Esophagus mucosa (tissue), 1 donor: ENCODE measurements at regions not wholly inside any gene's neighbourhood (a gene's known extent, or its start where the extent isn't known, plus 50 kb on each side); places are given as distances from the start of the nearest gene placed in this dataset.
"Not testable (repeated sequence)": the region's sequence is repeated elsewhere in the genome, so short reads cannot be mapped to it uniquely, and the experiment has no call there.

ENCODE experiments used
- ATAC-seq: fragments of 200-7000 bp; cut with Tn5 transposase; one replicate; pipeline ENCODE4 v1.9.1; 2020
- donor health status: DM: yes; HTN: yes; CAD: no.

- no peak for ATAC-seq
Observed at GRCh38 chr4:126172126-126172525, 857.4 kb downstream of the FAT4 start.

GRCh38 chr4:126174627-126175026 lies 859.9 kb downstream of the FAT4 start:
- no peak for ATAC-seq

- ATAC-seq: no peak
Observed at GRCh38 chr4:126180642-126181041, 865.9 kb downstream of the FAT4 start.

- ATAC-seq: no peak
Observed at GRCh38 chr4:126182336-126182735, 867.6 kb downstream of the FAT4 start.

GRCh38 chr4:126182786-126183185 lies 868.0 kb downstream of the FAT4 start:
- ATAC-seq: no peak

- no peak for ATAC-seq
Observed at GRCh38 chr4:126183206-126183605, 868.5 kb downstream of the FAT4 start.

GRCh38 chr4:126191536-126191935 lies 876.8 kb downstream of the FAT4 start:
- no peak for ATAC-seq

- ATAC-seq: no peak
Observed at GRCh38 chr4:126192506-126192905, 877.8 kb downstream of the FAT4 start.

- ATAC-seq: not testable (repeated sequence)
Observed at GRCh38 chr4:126201251-126202138, 886.7 kb downstream of the FAT4 start.

GRCh38 chr4:126202226-126202625 lies 887.5 kb downstream of the FAT4 start:
- no peak for ATAC-seq

GRCh38 chr4:126207910-126208309 lies 893.2 kb downstream of the FAT4 start:
- ATAC-seq: no peak

GRCh38 chr4:126209147-126209546 lies 894.4 kb downstream of the FAT4 start:
- ATAC-seq: no peak

GRCh38 chr4:126213996-126214395 lies 899.2 kb downstream of the FAT4 start:
- ATAC-seq: no peak

GRCh38 chr4:126215759-126216158 lies 901.0 kb downstream of the FAT4 start:
- no peak for ATAC-seq

- no peak for ATAC-seq
Observed at GRCh38 chr4:126216611-126217010, 901.9 kb downstream of the FAT4 start.

- no peak for ATAC-seq
Observed at GRCh38 chr4:126221282-126221681, 906.5 kb downstream of the FAT4 start.

GRCh38 chr4:126221717-126222340 lies 907.1 kb downstream of the FAT4 start:
- no peak for ATAC-seq

GRCh38 chr4:126223784-126224407 lies 909.1 kb downstream of the FAT4 start:
- ATAC-seq: no peak

- ATAC-seq: no peak
Observed at GRCh38 chr4:126227428-126227827, 912.7 kb downstream of the FAT4 start.

- ATAC-seq: no peak
Observed at GRCh38 chr4:126230269-126230668, 915.5 kb downstream of the FAT4 start.

- no peak for ATAC-seq
Observed at GRCh38 chr4:126233483-126233882, 918.7 kb downstream of the FAT4 start.

- ATAC-seq: no peak
Observed at GRCh38 chr4:126238013-126238412, 923.3 kb downstream of the FAT4 start.

GRCh38 chr4:126241634-126242033 lies 926.9 kb downstream of the FAT4 start:
- ATAC-seq: no peak
